ENCODE measurements at regions not wholly inside any gene's neighbourhood (a gene's known extent, or its start where the extent isn't known, plus 50 kb on each side); places are given as distances from the start of the nearest gene placed in this dataset.
A peak's percentile ranks its signal among the peaks of the same experiment; 100 is the strongest.

DNA sequence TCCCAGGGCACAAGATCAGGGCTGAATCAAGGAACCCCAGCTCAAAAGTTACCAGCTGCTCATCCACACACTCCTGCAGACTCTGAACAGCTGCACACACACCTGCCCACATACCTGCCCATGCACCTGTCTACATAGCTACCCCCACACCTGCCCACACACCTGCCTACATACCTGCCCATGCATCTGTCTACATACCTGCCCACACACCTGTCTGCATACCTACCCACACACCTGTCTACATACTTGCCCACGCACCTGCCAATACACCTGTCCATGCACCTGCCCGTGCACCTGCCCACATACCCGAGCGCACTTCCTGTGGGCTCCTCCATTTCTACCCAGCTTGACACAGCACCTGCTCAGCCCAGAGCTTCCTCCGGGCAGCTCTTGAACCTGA lies 122.8 kb upstream of the AGAP1 start:
- DNase-seq: no peak
- no peaks in the 10 kb centered on the region for H3K36me3 ChIP-seq
- H3K27me3 ChIP-seq: no peaks in the 10 kb centered on the region
- no peaks in the 10 kb centered on the region for H3K9me3 ChIP-seq
- no peak overlapping the region for H3K4me3 ChIP-seq

GRCh38 chr2:235373171-235373570 lies 120.7 kb upstream of the AGAP1 start:
- DNase-seq: peak; percentile 15

DNA sequence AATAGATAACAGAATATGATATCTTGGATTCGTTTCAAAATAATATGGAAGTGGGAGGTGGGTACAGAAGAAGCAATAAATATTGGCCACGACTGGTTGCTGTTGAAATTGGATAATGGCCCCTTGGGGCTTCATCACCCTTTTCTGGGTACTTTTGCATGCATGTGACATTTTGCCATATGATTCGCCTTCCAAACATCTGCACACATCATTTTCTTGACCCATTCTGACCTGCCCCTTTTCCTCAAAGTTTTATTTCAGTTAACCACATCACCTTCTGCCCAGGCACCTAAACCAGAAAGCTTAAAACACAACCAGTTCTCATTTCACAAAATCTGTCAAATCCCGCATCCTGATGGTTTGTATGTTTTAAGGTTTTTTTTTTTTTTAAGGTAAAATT lies 116.7 kb upstream of the AGAP1 start:
- H3K4me3 ChIP-seq: no peak overlapping the region
- H3K36me3 ChIP-seq: no peaks in the 10 kb centered on the region
- no peaks in the 10 kb centered on the region for H3K27me3 ChIP-seq
- no peak for DNase-seq
- no peaks in the 10 kb centered on the region for H3K9me3 ChIP-seq

More at GRCh38 chr2:235373171-235373570, 120.7 kb upstream of the AGAP1 start:
- H3K4me3 ChIP-seq: no peak overlapping the region
- H3K9me3 ChIP-seq: no peaks in the 10 kb centered on the region
- H3K36me3 ChIP-seq: no peaks in the 10 kb centered on the region
- H3K27me3 ChIP-seq: no peaks in the 10 kb centered on the region

- Histone ChIP-seq H3K4me3 (no peak overlapping the region), H3K9me3 (no peaks in the 10 kb centered on the region), H3K36me3 (no peaks in the 10 kb centered on the region), H3K27me3 (no peaks in the 10 kb centered on the region)
- peak; percentile 15 for DNase-seq
Observed at GRCh38 chr2:235378246-235378645, 115.6 kb upstream of the AGAP1 start.

GRCh38 chr2:235378944-235379343 lies 114.9 kb upstream of the AGAP1 start:
- no peak overlapping the region for H3K4me3 ChIP-seq
- no peaks in the 10 kb centered on the region for H3K27me3 ChIP-seq
- no peaks in the 10 kb centered on the region for H3K9me3 ChIP-seq
- no peaks in the 10 kb centered on the region for H3K36me3 ChIP-seq
- DNase-seq: no peak

GRCh38 chr2:235381261-235381912 lies 112.5 kb upstream of the AGAP1 start:
- no peak for DNase-seq
- Histone ChIP-seq H3K27me3 (no peaks in the 10 kb centered on the region), H3K36me3 (no peaks in the 10 kb centered on the region), H3K4me3 (no peak overlapping the region), H3K9me3 (no peaks in the 10 kb centered on the region)

DNA sequence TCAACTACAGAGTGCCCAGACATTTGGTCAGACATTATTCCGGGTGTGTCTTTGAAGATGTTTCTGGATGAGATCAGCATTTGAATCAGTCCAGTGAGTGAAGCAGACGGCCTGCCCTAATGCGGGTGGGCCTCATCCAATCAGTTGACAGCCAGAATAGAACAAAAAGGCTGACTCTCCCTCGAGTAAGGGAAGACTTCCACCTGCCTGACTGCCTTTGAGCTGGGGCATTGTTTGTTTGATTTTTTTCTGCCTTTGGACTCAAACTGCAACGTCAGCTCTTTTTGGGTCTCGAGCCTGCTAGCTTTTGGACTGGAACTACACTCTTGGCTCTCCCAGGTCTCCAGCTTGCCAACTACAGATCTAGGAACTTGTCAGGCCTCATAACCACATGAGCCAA lies 111.7 kb upstream of the AGAP1 start:
- H3K4me3 ChIP-seq: no peak overlapping the region
- H3K27me3 ChIP-seq: no peaks in the 10 kb centered on the region
- peak; percentile 33 for DNase-seq
- no peaks in the 10 kb centered on the region for H3K9me3 ChIP-seq
- no peaks in the 10 kb centered on the region for H3K36me3 ChIP-seq

DNA sequence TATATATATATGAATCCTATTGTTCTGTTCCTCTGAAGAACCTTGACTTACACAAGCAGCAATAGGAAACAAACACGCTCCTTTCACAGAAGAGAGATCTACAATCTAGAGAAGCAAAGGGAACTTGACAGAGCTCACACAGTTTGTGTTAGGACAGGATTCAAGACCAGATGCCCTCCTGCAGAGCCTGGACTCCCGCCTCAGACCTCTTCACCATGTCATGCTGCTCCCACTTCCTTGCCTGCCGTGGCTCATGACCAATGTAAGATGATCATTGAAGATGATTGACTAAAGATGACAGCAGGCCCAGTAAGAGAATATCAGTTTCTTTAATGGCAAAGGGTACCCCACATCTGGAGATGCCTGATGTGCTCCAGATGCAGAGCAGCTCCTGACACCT lies 111.2 kb upstream of the AGAP1 start:
- H3K9me3 ChIP-seq: no peaks in the 10 kb centered on the region
- no peaks in the 10 kb centered on the region for H3K36me3 ChIP-seq
- H3K4me3 ChIP-seq: no peak overlapping the region
- no peaks in the 10 kb centered on the region for H3K27me3 ChIP-seq
- peak; percentile 20 for DNase-seq

DNA sequence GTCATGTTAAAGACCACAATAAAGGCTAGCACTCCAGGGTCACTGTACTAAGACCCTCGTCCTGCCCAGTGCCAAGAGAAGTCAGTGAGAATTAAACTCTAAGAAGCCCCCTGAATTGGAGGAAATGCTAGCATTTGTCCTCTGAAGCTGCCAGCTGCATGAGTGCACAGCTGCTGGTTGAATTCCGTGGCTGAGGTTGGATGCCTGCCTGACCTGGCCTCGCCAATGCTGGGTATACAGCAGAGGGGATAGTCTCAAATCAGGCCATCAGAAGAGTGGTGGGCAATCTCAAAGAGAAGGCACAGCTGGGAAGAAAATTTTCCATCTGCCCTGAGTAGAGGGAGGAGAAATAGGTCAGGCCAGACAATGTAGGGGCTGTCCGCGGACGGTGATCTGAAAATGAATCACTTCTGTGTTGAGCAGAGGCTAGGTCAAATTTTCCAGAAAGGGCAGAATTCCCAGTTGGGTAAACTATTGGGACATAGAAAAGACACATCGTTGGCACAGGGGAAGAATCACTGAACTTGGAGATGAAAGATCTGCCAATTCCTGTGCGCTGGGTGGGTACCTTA lies 110.5 kb upstream of the AGAP1 start:
- no peak for DNase-seq
- H3K9me3 ChIP-seq: no peaks in the 10 kb centered on the region
- no peaks in the 10 kb centered on the region for H3K36me3 ChIP-seq
- H3K27me3 ChIP-seq: no peaks in the 10 kb centered on the region
- no peak overlapping the region for H3K4me3 ChIP-seq

DNA sequence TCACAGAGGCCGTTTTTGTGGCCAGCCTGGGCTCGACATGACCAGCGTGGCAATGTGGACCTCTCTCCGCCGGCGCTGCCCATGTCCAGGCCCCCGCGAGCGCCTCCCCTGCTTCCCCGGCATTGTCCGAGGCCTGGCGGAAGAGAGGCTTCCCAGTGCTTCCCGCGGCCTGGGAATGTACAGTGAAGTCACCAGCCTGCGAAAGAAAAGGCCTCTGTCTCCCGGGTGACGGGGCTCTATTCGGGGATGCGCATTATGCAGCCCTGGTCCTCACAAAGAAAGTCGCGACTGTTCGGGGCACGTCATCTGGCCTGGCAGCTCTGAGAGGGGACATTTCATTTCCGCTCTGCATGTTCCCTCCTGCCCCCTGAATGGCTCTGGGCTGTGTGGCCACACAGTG lies 109.2 kb upstream of the AGAP1 start:
- no peaks in the 10 kb centered on the region for H3K27me3 ChIP-seq
- no peak overlapping the region for H3K4me3 ChIP-seq
- DNase-seq: no peak
- H3K9me3 ChIP-seq: no peaks in the 10 kb centered on the region
- H3K36me3 ChIP-seq: no peaks in the 10 kb centered on the region

DNA sequence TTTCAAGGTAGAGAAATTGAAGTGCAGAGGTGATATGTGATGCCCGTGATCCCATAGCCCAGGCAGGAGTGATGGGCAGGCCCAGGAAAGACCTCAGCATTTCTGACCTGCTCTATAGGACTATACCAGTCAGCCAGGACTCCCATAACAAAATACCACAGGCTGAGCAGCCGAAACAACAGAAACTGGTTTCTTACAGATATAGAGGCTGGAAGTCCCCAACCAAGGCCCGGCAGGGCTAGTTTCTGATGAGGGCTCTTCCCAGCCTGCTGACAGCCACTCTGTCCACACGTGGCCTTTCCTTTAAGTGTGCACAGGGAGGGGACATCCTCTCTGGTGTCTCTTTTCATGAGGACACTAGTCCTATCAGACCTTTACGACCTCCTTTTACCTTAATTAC lies 104.2 kb upstream of the AGAP1 start:
- Histone ChIP-seq H3K4me3 (no peak overlapping the region), H3K36me3 (no peaks in the 10 kb centered on the region), H3K9me3 (no peaks in the 10 kb centered on the region), H3K27me3 (no peaks in the 10 kb centered on the region)
- DNase-seq: no peak

GRCh38 chr2:235390108-235390815 lies 103.6 kb upstream of the AGAP1 start:
- peak; percentile 39 for DNase-seq
- Histone ChIP-seq H3K36me3 (no peaks in the 10 kb centered on the region), H3K27me3 (no peaks in the 10 kb centered on the region), H3K9me3 (no peaks in the 10 kb centered on the region), H3K4me3 (no peak overlapping the region)

GRCh38 chr2:235390816-235391194 lies 103.0 kb upstream of the AGAP1 start:
- Histone ChIP-seq H3K4me3 (no peak overlapping the region), H3K27me3 (no peaks in the 10 kb centered on the region), H3K36me3 (no peaks in the 10 kb centered on the region), H3K9me3 (no peaks in the 10 kb centered on the region)
- DNase-seq: no peak

- Histone ChIP-seq H3K27me3 (no peaks in the 10 kb centered on the region), H3K9me3 (no peaks in the 10 kb centered on the region), H3K4me3 (no peak overlapping the region), H3K36me3 (no peaks in the 10 kb centered on the region)
- DNase-seq: no peak
Observed at GRCh38 chr2:235391921-235392615, 101.8 kb upstream of the AGAP1 start.

DNA sequence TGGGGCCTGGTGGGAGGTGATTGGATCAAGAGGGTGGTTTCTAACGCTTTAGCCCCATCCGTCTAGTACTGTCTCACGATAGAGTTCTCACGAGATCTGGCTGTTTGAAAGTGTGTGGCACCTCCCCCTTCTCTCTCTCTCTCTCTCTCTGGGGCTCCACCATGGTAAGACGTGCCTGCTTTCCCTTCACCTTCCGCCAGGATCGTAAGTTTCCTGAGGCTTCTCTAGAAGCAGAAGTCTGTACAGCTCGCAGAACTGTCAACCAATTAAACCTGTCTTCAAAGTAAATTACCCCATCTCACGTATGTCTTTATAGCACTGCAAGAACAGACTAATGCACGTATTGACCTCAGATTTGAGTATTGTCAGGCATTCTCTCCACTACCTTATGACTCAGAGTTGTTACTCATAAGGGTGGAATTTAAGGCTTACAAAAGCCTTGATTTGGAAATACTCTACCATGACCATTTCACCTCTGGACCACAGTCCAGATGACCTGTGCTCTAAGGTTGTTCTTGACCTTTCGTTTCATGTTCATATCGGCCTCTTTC lies 99.5 kb upstream of the AGAP1 start:
- Histone ChIP-seq H3K36me3 (no peaks in the 10 kb centered on the region), H3K4me3 (no peak overlapping the region), H3K9me3 (no peaks in the 10 kb centered on the region), H3K27me3 (no peaks in the 10 kb centered on the region)
- no peak for DNase-seq

GRCh38 chr2:235396071-235396846 lies 97.6 kb upstream of the AGAP1 start:
- H3K36me3 ChIP-seq: no peaks in the 10 kb centered on the region
- DNase-seq: no peak

DNA sequence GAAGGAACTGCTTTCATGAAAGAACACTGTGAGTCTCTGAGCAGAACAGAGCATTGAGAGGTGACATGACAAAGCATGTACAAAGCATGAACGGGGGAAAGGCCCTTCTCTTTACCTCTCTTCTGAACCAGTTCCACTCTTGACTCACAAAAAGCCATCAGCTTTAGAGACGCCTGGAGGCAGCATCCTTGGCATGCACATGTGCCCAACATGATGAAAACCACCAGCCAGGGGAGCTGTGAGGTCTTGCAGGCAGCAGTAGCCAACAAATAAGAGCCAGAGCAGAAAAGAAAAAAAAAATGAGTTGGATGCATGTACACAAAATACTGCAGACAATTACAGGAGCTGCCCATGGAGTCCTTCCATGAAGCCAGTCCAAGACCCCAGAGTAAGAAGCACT lies 95.5 kb upstream of the AGAP1 start:
- Histone ChIP-seq H3K36me3 (no peaks in the 10 kb centered on the region), H3K27me3 (no peaks in the 10 kb centered on the region), H3K9me3 (no peaks in the 10 kb centered on the region), H3K4me3 (no peak overlapping the region)
- no peak for DNase-seq

More at GRCh38 chr2:235396071-235396846, 97.6 kb upstream of the AGAP1 start:
- H3K9me3 ChIP-seq: no peaks in the 10 kb centered on the region
- H3K4me3 ChIP-seq: no peak overlapping the region
- no peaks in the 10 kb centered on the region for H3K27me3 ChIP-seq

Data from MG63 (cell line).